ENCODE measurements at regions not wholly inside any gene's neighbourhood (a gene's known extent, or its start where the extent isn't known, plus 50 kb on each side); places are given as distances from the start of the nearest gene placed in this dataset.

DNA sequence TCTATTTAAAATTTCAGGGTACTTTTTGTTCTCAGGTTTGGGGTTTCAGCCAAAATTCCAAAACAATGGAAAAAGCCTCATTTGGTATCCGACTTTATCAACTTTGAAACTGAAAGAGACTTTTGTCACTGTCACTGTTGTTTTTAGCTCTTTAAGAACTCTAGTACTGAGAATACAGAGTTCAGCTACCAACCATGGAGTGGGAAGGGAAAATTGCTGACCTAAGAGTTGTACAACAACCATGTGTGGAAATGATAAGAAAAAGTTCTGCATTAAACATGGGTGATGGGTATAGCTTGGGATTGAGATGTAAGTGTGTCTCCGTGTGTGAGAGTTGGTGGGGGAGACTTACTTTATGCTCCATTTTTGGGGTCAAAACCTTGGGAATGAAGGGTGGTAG, 206.6 kb upstream of the LRATD1 start:
- no peak for DNase-seq (ENCODE audit: low read depth in 1 of 2, low spot score in 1 of 2)
- no peak overlapping the region for H3K4me3 ChIP-seq (replicated peaks; ENCODE audit: insufficient read depth, low read length)
- TF ChIP-seq SPI1 (IDR thresholded peaks at IDR 0.05; ENCODE audit: borderline replicate concordance, low read depth) (no peak), POLR2AphosphoS5 (IDR thresholded peaks at IDR 0.05; ENCODE audit: low read depth) (no peak), REST (IDR thresholded peaks at IDR 0.05; ENCODE audit: insufficient replicate concordance, low read depth) (no peak), GABPA (IDR thresholded peaks at IDR 0.05; ENCODE audit: low read depth) (no peak), CTCF (IDR thresholded peaks at IDR 0.05; ENCODE audit: insufficient read depth, low read length) (no peak)
- H3K27me3 ChIP-seq (ENCODE audit: insufficient read depth, poor library complexity, severe bottlenecking), result peaks cover 2% of the 10 kb centered on the region
- H3K27ac ChIP-seq (replicated peaks), result no peak overlapping the region

DNA sequence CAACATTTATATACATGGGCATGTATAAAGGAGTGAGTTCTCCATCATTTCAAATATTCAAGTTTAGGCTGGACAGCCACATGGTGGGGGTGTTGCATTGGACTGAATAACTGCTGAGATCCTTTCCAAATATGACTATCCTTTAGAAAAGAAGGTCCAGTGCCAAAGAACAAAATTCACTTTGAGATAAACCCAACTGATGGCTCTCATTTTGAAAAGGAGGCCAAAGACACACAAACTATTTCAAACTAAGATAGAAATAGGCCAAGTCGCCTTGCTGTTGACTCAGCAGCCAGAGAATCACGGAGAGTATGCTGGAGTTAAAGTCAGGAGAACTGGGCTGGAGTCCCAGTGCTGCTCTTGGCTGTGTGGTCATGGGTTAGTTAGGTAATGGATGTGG, 204.5 kb upstream of the LRATD1 start:
- Histone ChIP-seq H3K27ac (replicated peaks) (no peak overlapping the region), H3K27me3 (ENCODE audit: insufficient read depth, poor library complexity, severe bottlenecking) (no peaks in the 10 kb centered on the region), H3K4me3 (replicated peaks; ENCODE audit: insufficient read depth, low read length) (no peak overlapping the region)
- no peak for TF ChIP-seq REST (IDR thresholded peaks at IDR 0.05; ENCODE audit: insufficient replicate concordance, low read depth)
- TF ChIP-seq SPI1 (IDR thresholded peaks at IDR 0.05; ENCODE audit: borderline replicate concordance, low read depth), result no peak
- TF ChIP-seq POLR2AphosphoS5 (IDR thresholded peaks at IDR 0.05; ENCODE audit: low read depth), result no peak
- TF ChIP-seq GABPA (IDR thresholded peaks at IDR 0.05; ENCODE audit: low read depth), result no peak
- no peak for TF ChIP-seq CTCF (IDR thresholded peaks at IDR 0.05; ENCODE audit: insufficient read depth, low read length)
- peak in 1 of 2 experiments; percentile 3 for DNase-seq (ENCODE audit: low read depth in 1 of 2, low spot score in 1 of 2)

DNA sequence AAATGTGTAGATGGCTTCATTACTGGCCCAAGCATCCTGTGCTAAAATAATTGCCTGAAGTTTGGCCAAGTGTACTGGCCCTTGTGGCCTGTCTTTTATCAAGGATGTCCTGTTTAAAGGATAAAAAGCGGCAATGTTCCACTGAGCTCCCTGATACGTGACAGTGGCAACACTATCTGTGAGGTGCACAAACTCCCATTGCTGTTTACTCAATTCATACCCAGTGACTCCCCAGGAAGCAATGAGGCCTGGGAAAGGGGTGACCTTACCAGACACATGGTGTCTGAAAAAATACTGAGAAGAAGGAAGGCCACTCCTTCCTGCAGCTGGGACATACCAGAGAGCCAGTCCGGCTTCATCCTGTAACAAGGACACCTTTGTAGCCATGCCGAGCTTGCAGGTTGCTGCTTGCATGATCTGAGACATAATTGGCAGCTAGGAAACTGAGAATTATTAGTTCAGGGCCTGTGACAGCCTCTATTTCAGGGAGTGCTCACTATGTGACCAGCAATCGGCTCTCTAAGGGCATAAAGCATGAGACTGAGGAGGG, 198.5 kb upstream of the LRATD1 start:
- Histone ChIP-seq H3K4me3 (replicated peaks; ENCODE audit: insufficient read depth, low read length) (no peak overlapping the region), H3K27ac (replicated peaks) (no peak overlapping the region), H3K27me3 (ENCODE audit: insufficient read depth, poor library complexity, severe bottlenecking) (no peaks in the 10 kb centered on the region)
- TF ChIP-seq SPI1 (IDR thresholded peaks at IDR 0.05; ENCODE audit: borderline replicate concordance, low read depth), result no peak
- TF ChIP-seq CTCF (IDR thresholded peaks at IDR 0.05; ENCODE audit: insufficient read depth, low read length), result no peak
- no peak for TF ChIP-seq REST (IDR thresholded peaks at IDR 0.05; ENCODE audit: insufficient replicate concordance, low read depth)
- TF ChIP-seq GABPA (IDR thresholded peaks at IDR 0.05; ENCODE audit: low read depth), result no peak
- TF ChIP-seq POLR2AphosphoS5 (IDR thresholded peaks at IDR 0.05; ENCODE audit: low read depth), result no peak
- no peak for DNase-seq (ENCODE audit: low read depth in 1 of 2, low spot score in 1 of 2)
